Body of pancreas (tissue), 4 donors: ENCODE measurements at regions not wholly inside any gene's neighbourhood (a gene's known extent, or its start where the extent isn't known, plus 50 kb on each side); places are given as distances from the start of the nearest gene placed in this dataset.

Source experiments
- CTCF ChIP-seq, 7 experiments: fragments of 450-650 bp in 4 of 7; fragments of 200-600 bp in 3 of 7; sonication (generic) in 3 of 7; IDR thresholded peaks; one replicate each; pipeline ENCODE4 v1.5.1; 2016 to 2019; ENCODE audit warnings: antibody characterized with exemption in 7 of 7
- POLR2A ChIP-seq, 3 donors: fragments of 450-650 bp; IDR thresholded peaks; one replicate each; pipeline ENCODE4 v1.6.1; 2016; ENCODE audit warnings: antibody characterized with exemption in 3 of 3, mild to moderate bottlenecking in 2 of 3

- TF ChIP-seq POLR2A (IDR thresholded peaks at IDR 0.05) (no peak), CTCF (IDR thresholded peaks at IDR 0.05) (no peak)
Measured at GRCh38 chr4:35963974-35964515, 280.3 kb downstream of the ARAP2 start.
